Esophagus muscularis mucosa (tissue), 4 donors: ENCODE measurements at regions not wholly inside any gene's neighbourhood (a gene's known extent, or its start where the extent isn't known, plus 50 kb on each side); places are given as distances from the start of the nearest gene placed in this dataset.

ENCODE experiments used
- DNase-seq: peaks from one replicate; pipeline ENCODE4 v3.0.0-alpha.2; 2017; ENCODE audit errors: extremely low spot score
- H3K27ac ChIP-seq, 4 donors: fragments of 200-600 bp; sonication (generic); replicated peaks in 1 of 4; 1 replicate in 3 of 4; 2 replicates in 1 of 4; pipeline ENCODE4 v1.5.1; 2016 to 2019; ENCODE audit warnings: mild to moderate bottlenecking in 1 of 4
- H3K27me3 ChIP-seq, 4 donors: fragments of 200-600 bp; sonication (generic); one replicate each; pipeline versions ENCODE4 v1.5.1 to v1.6.0; 2016 to 2019
- H3K36me3 ChIP-seq, 4 donors: fragments of 200-600 bp; sonication (generic); one replicate each; pipeline ENCODE4 v1.5.1; 2016 to 2019
- H3K4me1 ChIP-seq, 4 donors: fragments of 200-600 bp; sonication (generic); one replicate each; pipeline ENCODE4 v1.5.1; 2016 to 2019
- H3K4me3 ChIP-seq, 4 donors: fragments of 200-600 bp; sonication (generic); 1 replicate in 2 of 4; 2 replicates in 2 of 4; pipeline ENCODE4 v1.5.1; 2016 to 2019; ENCODE audit warnings: mild to moderate bottlenecking in 4 of 4, moderate library complexity in 1 of 4
- H3K9me3 ChIP-seq, 4 donors: fragments of 200-600 bp; sonication (generic); 1 replicate in 3 of 4; 2 replicates in 1 of 4; pipeline ENCODE4 v1.5.1; 2016 to 2019
- EP300 ChIP-seq: sonication (generic); formaldehyde crosslinking; IDR thresholded peaks from one replicate; pipeline ENCODE4 v1.6.1; 2017; ENCODE audit warnings: antibody characterized with exemption
- POLR2A ChIP-seq: fragments of 450-650 bp; IDR thresholded peaks from one replicate; pipeline ENCODE4 v1.6.1; 2017; ENCODE audit warnings: antibody characterized with exemption, moderate library complexity, mild to moderate bottlenecking, low read depth
- POLR2AphosphoS5 ChIP-seq, 2 donors: sonication (generic); formaldehyde crosslinking; IDR thresholded peaks; one replicate each; pipeline ENCODE4 v1.6.1; 2017; ENCODE audit warnings: antibody characterized with exemption in 2 of 2
- WGBS: methylation state at CpG from one replicate; pipeline ENCODE4 v1.1.5; 2018; 5-methylcytosine and 5-hydroxymethylcytosine counted together
- intact Hi-C: fragments of 100-400 bp; cut with DNase I; formaldehyde crosslinking; loops from one replicate; pipeline ENCODE4 v1.15.1; 2023
- TF ChIP-seq, protein P1 (sequence below), 3 experiments: fragments of 200-600 bp in 2 of 3; fragments of 450-650 bp in 1 of 3; sonication (generic) in 2 of 3; IDR thresholded peaks; one replicate each; pipeline ENCODE4 v1.5.1; 2017 to 2019; ENCODE audit warnings: antibody characterized with exemption in 3 of 3, mild to moderate bottlenecking in 2 of 3, moderate library complexity in 1 of 3

DNA sequence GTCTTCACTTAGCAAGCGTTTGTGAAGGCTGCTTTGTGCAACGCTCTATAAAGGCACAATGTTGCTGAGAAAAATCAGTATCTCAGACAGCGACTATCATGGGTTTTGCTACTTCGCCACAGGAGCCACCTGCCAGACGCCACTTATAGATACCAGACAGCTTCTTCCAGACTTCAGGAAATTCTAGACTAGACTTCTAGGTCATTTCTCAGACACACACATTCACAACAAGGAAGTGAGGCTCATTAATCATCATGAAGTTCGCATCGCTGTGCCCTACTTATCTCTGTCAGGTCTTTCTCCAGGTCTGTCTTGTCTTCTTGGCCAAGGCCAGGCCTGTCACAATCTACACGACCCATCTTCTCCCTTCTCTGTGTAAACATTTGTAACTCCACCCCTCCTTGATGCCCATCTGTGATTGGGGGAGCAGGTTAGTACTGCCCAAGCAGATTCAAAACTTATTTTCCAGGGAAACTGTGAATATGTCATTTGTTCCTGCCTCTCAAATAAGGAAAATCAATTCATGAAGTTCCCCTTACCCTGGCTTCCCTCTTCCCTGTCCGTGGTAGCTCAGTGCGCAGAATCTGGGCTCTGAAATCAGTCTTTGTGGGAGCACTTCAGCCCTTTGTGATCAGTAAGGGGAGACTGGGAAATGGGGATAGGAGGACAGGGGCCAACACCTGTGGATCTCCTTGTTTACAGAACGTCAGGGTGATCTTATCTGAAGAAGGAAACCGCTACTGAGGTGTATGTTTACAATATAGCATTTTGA, 115.5 kb downstream of the TNFAIP3 start:
- TF ChIP-seq POLR2AphosphoS5 (IDR thresholded peaks at IDR 0.05) (no peak), EP300 (no peak), POLR2A (no peak)
- TF ChIP-seq, protein P1, sequence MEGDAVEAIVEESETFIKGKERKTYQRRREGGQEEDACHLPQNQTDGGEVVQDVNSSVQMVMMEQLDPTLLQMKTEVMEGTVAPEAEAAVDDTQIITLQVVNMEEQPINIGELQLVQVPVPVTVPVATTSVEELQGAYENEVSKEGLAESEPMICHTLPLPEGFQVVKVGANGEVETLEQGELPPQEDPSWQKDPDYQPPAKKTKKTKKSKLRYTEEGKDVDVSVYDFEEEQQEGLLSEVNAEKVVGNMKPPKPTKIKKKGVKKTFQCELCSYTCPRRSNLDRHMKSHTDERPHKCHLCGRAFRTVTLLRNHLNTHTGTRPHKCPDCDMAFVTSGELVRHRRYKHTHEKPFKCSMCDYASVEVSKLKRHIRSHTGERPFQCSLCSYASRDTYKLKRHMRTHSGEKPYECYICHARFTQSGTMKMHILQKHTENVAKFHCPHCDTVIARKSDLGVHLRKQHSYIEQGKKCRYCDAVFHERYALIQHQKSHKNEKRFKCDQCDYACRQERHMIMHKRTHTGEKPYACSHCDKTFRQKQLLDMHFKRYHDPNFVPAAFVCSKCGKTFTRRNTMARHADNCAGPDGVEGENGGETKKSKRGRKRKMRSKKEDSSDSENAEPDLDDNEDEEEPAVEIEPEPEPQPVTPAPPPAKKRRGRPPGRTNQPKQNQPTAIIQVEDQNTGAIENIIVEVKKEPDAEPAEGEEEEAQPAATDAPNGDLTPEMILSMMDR (IDR thresholded peaks at IDR 0.05): no peak
- Histone ChIP-seq H3K27ac (no peak overlapping the region), H3K9me3 (no peaks in the 10 kb centered on the region), H3K36me3 (no peaks in the 10 kb centered on the region), H3K27me3 (no peaks in the 10 kb centered on the region), H3K4me3 (no peak overlapping the region), H3K4me1 (no peaks in the 10 kb centered on the region)
- WGBS: 70% methylated on average over 12 of the region's 12 CpGs
- intact Hi-C loops: no loop called here
- no peak for DNase-seq

DNA sequence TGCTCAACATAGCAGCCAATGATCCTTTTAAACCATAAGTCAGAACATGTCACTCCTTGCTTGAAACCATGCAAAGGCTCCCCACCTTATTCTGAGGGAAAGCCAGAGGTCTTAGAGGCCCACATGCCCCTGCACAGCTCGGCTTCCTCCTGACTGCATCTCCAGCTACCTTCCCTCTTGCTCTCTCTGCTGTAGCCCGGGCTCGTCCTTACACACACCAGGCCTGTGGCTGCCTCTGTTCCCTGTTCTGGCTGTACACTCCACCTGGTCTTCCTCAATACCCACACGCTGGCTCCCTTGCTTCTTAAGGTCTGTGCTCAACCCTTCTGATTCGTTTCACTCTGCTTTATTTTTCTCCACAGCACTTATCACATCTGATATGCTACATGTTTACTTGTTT, 116.2 kb downstream of the TNFAIP3 start:
- TF ChIP-seq POLR2A (no peak), POLR2AphosphoS5 (IDR thresholded peaks at IDR 0.05) (no peak)
- TF ChIP-seq, protein P1 (IDR thresholded peaks at IDR 0.05): no peak
- DNase-seq: no peak
- WGBS: 85% methylated on average over 5 of the region's 5 CpGs
- intact Hi-C loops: no loop called here
- Histone ChIP-seq H3K27ac (no peak overlapping the region), H3K4me1 (no peaks in the 10 kb centered on the region), H3K36me3 (no peaks in the 10 kb centered on the region), H3K9me3 (no peaks in the 10 kb centered on the region), H3K4me3 (no peak overlapping the region), H3K27me3 (no peaks in the 10 kb centered on the region)

DNA sequence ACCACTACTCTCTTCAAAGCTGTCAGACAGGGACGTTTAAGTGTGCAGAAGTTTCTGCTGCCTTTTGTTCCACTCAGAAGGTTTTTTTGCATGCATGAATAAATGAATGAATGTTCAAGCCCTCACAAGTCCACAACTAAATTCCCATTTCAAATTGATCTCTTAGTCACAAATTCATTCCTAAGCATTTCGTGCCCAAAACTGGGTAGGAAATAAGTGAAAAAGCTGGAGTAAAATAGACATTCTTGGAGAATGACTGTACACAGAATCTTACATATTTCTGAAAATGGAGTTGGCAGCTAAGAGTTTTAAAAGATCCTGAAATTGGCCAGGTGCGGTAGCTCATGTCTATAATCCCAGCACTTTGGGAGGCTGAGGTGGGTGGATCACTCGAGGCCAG, 117.6 kb downstream of the PERP start:
- DNase-seq: no peak
- no peak overlapping the region for H3K4me3 ChIP-seq
- no peak for TF ChIP-seq POLR2AphosphoS5 (IDR thresholded peaks at IDR 0.05)
- TF ChIP-seq, protein P1 (IDR thresholded peaks at IDR 0.05): no peak
- no peak for TF ChIP-seq POLR2A
- TF ChIP-seq EP300: no peak
- H3K27ac ChIP-seq: no peak overlapping the region
- no peaks in the 10 kb centered on the region for H3K36me3 ChIP-seq
- no peaks in the 10 kb centered on the region for H3K4me1 ChIP-seq
- WGBS: 83% methylated on average over 4 of the region's 4 CpGs
- intact Hi-C loops: no loop called here
- H3K27me3 ChIP-seq: no peaks in the 10 kb centered on the region
- no peaks in the 10 kb centered on the region for H3K9me3 ChIP-seq

DNA sequence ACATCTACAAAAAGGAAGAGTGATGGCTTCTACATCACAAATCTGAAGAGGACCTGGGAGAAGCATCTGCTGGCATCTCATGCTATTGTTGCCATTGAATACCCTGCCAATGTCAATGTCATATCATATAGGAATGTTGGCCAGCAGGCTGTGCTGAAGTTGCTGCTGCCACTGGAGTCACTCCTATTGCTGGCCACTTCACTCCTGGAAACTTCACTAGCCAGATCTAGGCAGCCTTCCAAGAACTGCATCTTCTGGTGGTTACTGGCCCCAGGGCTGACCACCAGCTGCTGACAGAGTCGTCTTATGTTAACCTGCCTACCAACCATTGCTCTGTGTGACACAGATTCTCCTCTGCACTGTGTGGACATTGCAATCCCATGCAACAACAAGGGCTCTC, 111.8 kb downstream of the PERP start:
- Histone ChIP-seq H3K27me3 (no peaks in the 10 kb centered on the region), H3K4me3 (no peak overlapping the region), H3K9me3 (peaks cover 0 to 12% (median 6%) of the 10 kb centered on the region in 4 donors), H3K4me1 (no peaks in the 10 kb centered on the region), H3K27ac (no peak overlapping the region), H3K36me3 (no peaks in the 10 kb centered on the region)
- 80% methylated on average over 1 of the region's 1 CpG for WGBS
- intact Hi-C loops: no loop called here
- DNase-seq: peak; percentile 47
- TF ChIP-seq, protein P1 (IDR thresholded peaks at IDR 0.05): no peak
- TF ChIP-seq POLR2A: no peak

DNA sequence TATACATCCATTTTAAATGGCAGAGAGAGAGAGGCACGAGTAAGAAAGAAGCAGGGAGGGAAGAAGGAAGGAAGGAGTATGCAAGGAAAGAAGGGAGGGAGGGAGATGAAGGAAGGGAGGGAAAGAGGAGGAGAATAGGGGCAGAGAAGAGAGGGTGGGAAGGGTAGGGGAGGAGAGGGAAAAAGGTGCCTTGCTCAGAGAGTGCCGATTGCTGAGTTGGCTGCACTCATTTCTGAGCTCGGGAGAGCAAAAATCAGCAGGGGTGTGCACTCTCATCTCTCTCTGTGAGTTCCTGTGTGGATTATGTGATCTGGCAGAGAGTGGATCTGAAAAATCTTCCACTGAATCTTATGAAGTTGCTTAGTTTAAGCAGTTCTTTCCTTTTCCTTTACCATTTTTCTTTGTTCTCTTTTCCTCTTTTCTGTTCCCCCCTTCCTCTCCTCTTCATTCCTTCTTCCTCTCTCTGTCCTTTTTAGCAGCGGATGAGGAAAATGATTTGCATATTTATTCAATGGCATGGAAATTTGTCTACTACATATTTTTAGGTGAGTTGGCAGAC, 108.7 kb downstream of the PERP start:
- Histone ChIP-seq H3K27ac (no peak overlapping the region), H3K36me3 (no peaks in the 10 kb centered on the region), H3K27me3 (no peaks in the 10 kb centered on the region), H3K4me1 (no peaks in the 10 kb centered on the region), H3K4me3 (no peak overlapping the region), H3K9me3 (peaks cover 0 to 12% (median 6%) of the 10 kb centered on the region in 4 donors)
- no peak for TF ChIP-seq EP300
- TF ChIP-seq POLR2AphosphoS5 (IDR thresholded peaks at IDR 0.05): no peak
- no peak for TF ChIP-seq POLR2A
- TF ChIP-seq, protein P1 (IDR thresholded peaks at IDR 0.05): no peak
- 72% methylated on average over 4 of the region's 4 CpGs for WGBS
- intact Hi-C loops: no loop called here
- no peak for DNase-seq
